Esophagus muscularis mucosa (tissue), 4 donors: ENCODE measurements at regions not wholly inside any gene's neighbourhood (a gene's known extent, or its start where the extent isn't known, plus 50 kb on each side); places are given as distances from the start of the nearest gene placed in this dataset.

Experiments
- CTCF ChIP-seq, 3 experiments: fragments of 200-600 bp in 2 of 3; fragments of 450-650 bp in 1 of 3; sonication (generic) in 2 of 3; IDR thresholded peaks; one replicate each; pipeline ENCODE4 v1.5.1; 2017 to 2019; ENCODE audit warnings: antibody characterized with exemption in 3 of 3, mild to moderate bottlenecking in 2 of 3, moderate library complexity in 1 of 3
- EP300 ChIP-seq: sonication (generic); formaldehyde crosslinking; IDR thresholded peaks from one replicate; pipeline ENCODE4 v1.6.1; 2017; ENCODE audit warnings: antibody characterized with exemption
- POLR2A ChIP-seq: fragments of 450-650 bp; IDR thresholded peaks from one replicate; pipeline ENCODE4 v1.6.1; 2017; ENCODE audit warnings: antibody characterized with exemption, moderate library complexity, mild to moderate bottlenecking, low read depth
- POLR2AphosphoS5 ChIP-seq, 2 donors: sonication (generic); formaldehyde crosslinking; IDR thresholded peaks; one replicate each; pipeline ENCODE4 v1.6.1; 2017; ENCODE audit warnings: antibody characterized with exemption in 2 of 2

GRCh38 chr5:2373631-2374030, 377.8 kb downstream of the IRX2 start:
- TF ChIP-seq EP300: no peak
- TF ChIP-seq CTCF (IDR thresholded peaks at IDR 0.05): no peak
- TF ChIP-seq POLR2AphosphoS5 (IDR thresholded peaks at IDR 0.05): no peak
- no peak for TF ChIP-seq POLR2A
